Panc1 (cell line): ENCODE measurements at regions not wholly inside any gene's neighbourhood (a gene's known extent, or its start where the extent isn't known, plus 50 kb on each side); places are given as distances from the start of the nearest gene placed in this dataset.

Experiments used
- ATAC-seq: fragments of 200-7000 bp; cut with Tn5 transposase; 2 replicates; pipeline ENCODE4 v1.9.1; 2020; ENCODE audit warnings: mild to moderate bottlenecking, moderate library complexity
- BruUV-seq: library from RNA; stranded (reverse); fragments of 400-500 nt; replicated peaks from 2 replicates; lab custom pipeline; 2021; lab: Mats Ljungman, UMichigan
- CTCF ChIA-PET: fragments of 300-600 bp; sonication (Branson Sonifier 250); formaldehyde crosslinking; loops from one replicate; lab custom pipeline; 2022; ENCODE audit warnings: antibody characterized with exemption; lab: Charles Lee
- POLR2A ChIA-PET: fragments of 300-600 bp; sonication (Branson Sonifier 250); formaldehyde crosslinking; loops from one replicate; lab custom pipeline; 2022; ENCODE audit warnings: antibody characterized with exemption; lab: Charles Lee
- DNase-seq: peaks from one replicate; pipeline ENCODE4 v3.0.0-alpha.2; 2010; ENCODE audit warnings: low read depth, low spot score
- H3K27ac ChIP-seq: 2 replicates; pipeline ENCODE4 v1.5.1; 2011; ENCODE audit warnings: mild to moderate bottlenecking, low read length, inconsistent platforms
- H3K27me3 ChIP-seq: fragments of 200-500 bp; sonication (Bioruptor generic); 2 replicates; pipeline ENCODE4 v1.6.0; 2014; ENCODE audit warnings: low read length, inconsistent platforms; ENCODE audit not compliant: control insufficient read depth, insufficient read depth
- H3K36me3 ChIP-seq: fragments of 200-500 bp; sonication (Bioruptor generic); 2 replicates; pipeline ENCODE4 v1.5.1; 2014; ENCODE audit warnings: inconsistent platforms, mild to moderate bottlenecking, low read length, moderate library complexity; ENCODE audit not compliant: control insufficient read depth, insufficient read depth
- H3K4me1 ChIP-seq: 2 replicates; pipeline ENCODE4 v1.5.1; 2011; ENCODE audit warnings: inconsistent platforms, mild to moderate bottlenecking, low read length, moderate library complexity; ENCODE audit not compliant: control insufficient read depth, insufficient read depth
- H3K4me3 ChIP-seq, 2 experiments: 2 replicates each; pipeline ENCODE4 v1.5.1; 2011 to 2012; ENCODE audit warnings: low read depth in 2 of 2, low read length in 2 of 2, mild to moderate bottlenecking in 2 of 2, inconsistent platforms in 1 of 2, moderate library complexity in 1 of 2
- H3K9me3 ChIP-seq: fragments of 200-500 bp; sonication (Bioruptor generic); 2 replicates; pipeline ENCODE4 v1.5.1; 2014; ENCODE audit warnings: low read depth, mild to moderate bottlenecking, inconsistent platforms, low read length, moderate library complexity; ENCODE audit not compliant: control insufficient read depth, insufficient read depth
- POLR2AphosphoS5 ChIP-seq: IDR thresholded peaks from 2 replicates; pipeline ENCODE4 v1.6.1; 2012; ENCODE audit warnings: mild to moderate bottlenecking, low read depth, low read length, moderate library complexity
- SIN3A ChIP-seq: IDR thresholded peaks from 2 replicates; pipeline ENCODE4 v1.6.1; 2012; ENCODE audit warnings: low read depth, mild to moderate bottlenecking, low read length, moderate library complexity, borderline replicate concordance; ENCODE audit not compliant: insufficient read depth
- TCF7L2 ChIP-seq: IDR thresholded peaks from 2 replicates; pipeline ENCODE4 v1.6.1; 2011; ENCODE audit warnings: mild to moderate bottlenecking, low read depth, low read length, inconsistent platforms
- in situ Hi-C: cut with HindIII; loops from 2 replicates; pipeline ENCODE4 v1.10.0; 2016; ENCODE audit warnings: low sequenced_read_pairs, low pct_unique_long_range_greater_than_20kb
- intact Hi-C: fragments of 100-400 bp; cut with micrococcal nuclease; formaldehyde crosslinking; loops from one replicate; pipeline ENCODE4 v1.10.0; 2022; ENCODE audit not compliant: unreplicated experiment
- TF ChIP-seq, protein P1 (sequence below), 2 experiments: IDR thresholded peaks; 2 replicates each; pipeline ENCODE4 v1.6.1; 2011 to 2012; ENCODE audit warnings: low read depth in 2 of 2, control low read depth in 1 of 2, low read length in 1 of 2, mild to moderate bottlenecking in 1 of 2, moderate library complexity in 1 of 2; ENCODE audit not compliant: insufficient read depth in 1 of 2
- TF ChIP-seq, protein P2 (sequence below): fragments of 450-650 bp; IDR thresholded peaks from 2 replicates; pipeline ENCODE4 v1.5.1; 2017; ENCODE audit warnings: mild to moderate bottlenecking

DNA sequence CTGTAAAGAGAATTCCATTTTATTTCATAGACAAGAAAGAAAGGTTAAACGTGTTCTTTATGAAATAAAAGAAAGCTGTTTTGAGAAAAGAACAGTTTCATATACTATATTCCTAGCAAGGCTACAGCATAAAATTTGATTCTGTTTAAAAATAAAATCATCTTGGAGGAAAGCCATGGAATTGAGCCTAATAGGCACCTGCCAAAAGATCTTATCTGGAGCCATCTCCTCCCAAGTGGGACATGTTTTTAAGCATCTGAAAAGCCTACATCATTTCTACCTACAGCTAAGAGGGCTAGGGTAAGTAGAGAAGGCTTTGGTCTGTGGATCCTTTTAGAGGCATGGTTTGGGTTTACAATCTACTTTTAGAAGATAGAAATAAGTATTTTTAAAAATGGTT, 89.3 kb downstream of the GAS1 start:
- DNase-seq, result no peak
- H3K4me1 ChIP-seq, result no peaks in the 10 kb centered on the region
- intact Hi-C loops, result no loop called here
- no peak for ATAC-seq
- ChIA-PET POLR2A (no interaction called here), CTCF (no interaction called here)
- no TSS peak for BruUV-seq
- no peak overlapping the region for H3K4me3 ChIP-seq
- TF ChIP-seq, protein P1, sequence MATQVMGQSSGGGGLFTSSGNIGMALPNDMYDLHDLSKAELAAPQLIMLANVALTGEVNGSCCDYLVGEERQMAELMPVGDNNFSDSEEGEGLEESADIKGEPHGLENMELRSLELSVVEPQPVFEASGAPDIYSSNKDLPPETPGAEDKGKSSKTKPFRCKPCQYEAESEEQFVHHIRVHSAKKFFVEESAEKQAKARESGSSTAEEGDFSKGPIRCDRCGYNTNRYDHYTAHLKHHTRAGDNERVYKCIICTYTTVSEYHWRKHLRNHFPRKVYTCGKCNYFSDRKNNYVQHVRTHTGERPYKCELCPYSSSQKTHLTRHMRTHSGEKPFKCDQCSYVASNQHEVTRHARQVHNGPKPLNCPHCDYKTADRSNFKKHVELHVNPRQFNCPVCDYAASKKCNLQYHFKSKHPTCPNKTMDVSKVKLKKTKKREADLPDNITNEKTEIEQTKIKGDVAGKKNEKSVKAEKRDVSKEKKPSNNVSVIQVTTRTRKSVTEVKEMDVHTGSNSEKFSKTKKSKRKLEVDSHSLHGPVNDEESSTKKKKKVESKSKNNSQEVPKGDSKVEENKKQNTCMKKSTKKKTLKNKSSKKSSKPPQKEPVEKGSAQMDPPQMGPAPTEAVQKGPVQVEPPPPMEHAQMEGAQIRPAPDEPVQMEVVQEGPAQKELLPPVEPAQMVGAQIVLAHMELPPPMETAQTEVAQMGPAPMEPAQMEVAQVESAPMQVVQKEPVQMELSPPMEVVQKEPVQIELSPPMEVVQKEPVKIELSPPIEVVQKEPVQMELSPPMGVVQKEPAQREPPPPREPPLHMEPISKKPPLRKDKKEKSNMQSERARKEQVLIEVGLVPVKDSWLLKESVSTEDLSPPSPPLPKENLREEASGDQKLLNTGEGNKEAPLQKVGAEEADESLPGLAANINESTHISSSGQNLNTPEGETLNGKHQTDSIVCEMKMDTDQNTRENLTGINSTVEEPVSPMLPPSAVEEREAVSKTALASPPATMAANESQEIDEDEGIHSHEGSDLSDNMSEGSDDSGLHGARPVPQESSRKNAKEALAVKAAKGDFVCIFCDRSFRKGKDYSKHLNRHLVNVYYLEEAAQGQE (IDR thresholded peaks at IDR 0.05; ENCODE audit: insufficient read depth in 1 of 2, low read depth in 2 of 2, low read length in 1 of 2), result no peak
- TF ChIP-seq POLR2AphosphoS5 (no peak), TCF7L2 (no peak), SIN3A (no peak)
- TF ChIP-seq, protein P2, sequence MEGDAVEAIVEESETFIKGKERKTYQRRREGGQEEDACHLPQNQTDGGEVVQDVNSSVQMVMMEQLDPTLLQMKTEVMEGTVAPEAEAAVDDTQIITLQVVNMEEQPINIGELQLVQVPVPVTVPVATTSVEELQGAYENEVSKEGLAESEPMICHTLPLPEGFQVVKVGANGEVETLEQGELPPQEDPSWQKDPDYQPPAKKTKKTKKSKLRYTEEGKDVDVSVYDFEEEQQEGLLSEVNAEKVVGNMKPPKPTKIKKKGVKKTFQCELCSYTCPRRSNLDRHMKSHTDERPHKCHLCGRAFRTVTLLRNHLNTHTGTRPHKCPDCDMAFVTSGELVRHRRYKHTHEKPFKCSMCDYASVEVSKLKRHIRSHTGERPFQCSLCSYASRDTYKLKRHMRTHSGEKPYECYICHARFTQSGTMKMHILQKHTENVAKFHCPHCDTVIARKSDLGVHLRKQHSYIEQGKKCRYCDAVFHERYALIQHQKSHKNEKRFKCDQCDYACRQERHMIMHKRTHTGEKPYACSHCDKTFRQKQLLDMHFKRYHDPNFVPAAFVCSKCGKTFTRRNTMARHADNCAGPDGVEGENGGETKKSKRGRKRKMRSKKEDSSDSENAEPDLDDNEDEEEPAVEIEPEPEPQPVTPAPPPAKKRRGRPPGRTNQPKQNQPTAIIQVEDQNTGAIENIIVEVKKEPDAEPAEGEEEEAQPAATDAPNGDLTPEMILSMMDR, result no peak
- no peaks in the 10 kb centered on the region for H3K36me3 ChIP-seq
- no peaks in the 10 kb centered on the region for H3K27me3 ChIP-seq
- H3K9me3 ChIP-seq, result no peaks in the 10 kb centered on the region
- H3K27ac ChIP-seq, result no peak overlapping the region
- in situ Hi-C loops, result no loop called here

DNA sequence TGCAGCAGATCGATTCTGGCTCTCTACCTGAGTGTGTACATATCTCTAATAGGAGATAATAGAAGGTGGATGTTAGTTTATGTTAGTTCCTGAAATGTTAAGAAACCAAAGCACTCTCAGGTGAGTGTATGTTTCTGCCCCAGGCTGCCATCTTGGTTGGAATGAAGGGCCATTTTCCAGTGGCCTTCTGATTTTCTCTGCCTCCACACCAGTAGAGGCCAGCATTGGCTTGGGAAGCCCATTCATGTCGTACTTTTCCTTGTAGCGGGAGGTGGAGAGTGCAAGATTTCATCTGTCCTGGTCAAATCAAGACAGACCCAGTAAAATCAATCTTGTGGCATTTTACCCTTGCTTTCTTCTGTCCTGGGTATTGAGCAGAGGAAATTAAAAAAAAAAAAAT, 91.0 kb downstream of the GAS1 start:
- in situ Hi-C loops, result no loop called here
- H3K36me3 ChIP-seq, result no peaks in the 10 kb centered on the region
- CTCF ChIA-PET, result no interaction called here
- DNase-seq, result no peak
- ATAC-seq, result no peak
- H3K9me3 ChIP-seq, result no peaks in the 10 kb centered on the region
- no peaks in the 10 kb centered on the region for H3K27me3 ChIP-seq
- intact Hi-C loops, result no loop called here
- no TSS peak for BruUV-seq
- H3K27ac ChIP-seq, result no peak overlapping the region
- no peak overlapping the region for H3K4me3 ChIP-seq
- TF ChIP-seq TCF7L2, result no peak
- TF ChIP-seq POLR2AphosphoS5, result no peak
- TF ChIP-seq, protein P1 (IDR thresholded peaks at IDR 0.05; ENCODE audit: insufficient read depth in 1 of 2, low read depth in 2 of 2, low read length in 1 of 2), result no peak
- TF ChIP-seq SIN3A, result no peak
- TF ChIP-seq, protein P2, result no peak
- H3K4me1 ChIP-seq, result no peaks in the 10 kb centered on the region
- POLR2A ChIA-PET, result no interaction called here
